HAP-1 (cell line): ENCODE measurements at regions not wholly inside any gene's neighbourhood (a gene's known extent, or its start where the extent isn't known, plus 50 kb on each side); places are given as distances from the start of the nearest gene placed in this dataset.

Experiments
- DNase-seq, 2 experiments: peaks; one replicate each; pipeline ENCODE4 v3.0.0-alpha.2; 2016 to 2020; ENCODE audit warnings: low spot score in 2 of 2
- H3K27me3 ChIP-seq: fragments of 250-450 bp; sonication (Bioruptor Pico); 2 replicates; pipeline ENCODE4 v1.5.1; 2020; ENCODE audit warnings: low read depth, mild to moderate bottlenecking, moderate library complexity
- H3K36me3 ChIP-seq: fragments of 250-450 bp; sonication (Bioruptor Pico); replicated peaks from 2 replicates; pipeline ENCODE4 v1.5.1; 2020; ENCODE audit warnings: mild to moderate bottlenecking
- H3K4me1 ChIP-seq: fragments of 250-450 bp; sonication (Bioruptor Pico); 2 replicates; pipeline ENCODE4 v1.5.1; 2020; ENCODE audit warnings: mild to moderate bottlenecking
- H3K4me3 ChIP-seq: fragments of 250-450 bp; sonication (Bioruptor Pico); 2 replicates; pipeline ENCODE4 v1.5.1; 2020; ENCODE audit warnings: mild to moderate bottlenecking, moderate library complexity
- H3K9me3 ChIP-seq: fragments of 250-450 bp; sonication (Bioruptor Pico); 2 replicates; pipeline ENCODE4 v1.5.1; 2020; ENCODE audit warnings: mild to moderate bottlenecking, moderate library complexity
- in situ Hi-C: fragments of 300-500 bp; cut with MboI; formaldehyde crosslinking; loops from 3 replicates; pipeline ENCODE4 v1.14.3; 2020; ENCODE audit warnings: low sequenced_read_pairs, inconsistent platforms, mixed read lengths

- no peaks in the 10 kb centered on the region for H3K9me3 ChIP-seq
- in situ Hi-C loops: no loop called here
Observed at GRCh38 chr20:52682237-52682636, 289.9 kb upstream of the TSHZ2 start.

GRCh38 chr20:52681288-52681687 lies 290.9 kb upstream of the TSHZ2 start:
- no peaks in the 10 kb centered on the region for H3K9me3 ChIP-seq
- H3K4me1 ChIP-seq: no peaks in the 10 kb centered on the region
- H3K4me3 ChIP-seq: no peak overlapping the region
- no peaks in the 10 kb centered on the region for H3K27me3 ChIP-seq
- no peak for DNase-seq
- in situ Hi-C loops: no loop called here
- no peaks in the 10 kb centered on the region for H3K36me3 ChIP-seq

More at GRCh38 chr20:52682237-52682636, 289.9 kb upstream of the TSHZ2 start:
- H3K4me1 ChIP-seq: no peaks in the 10 kb centered on the region
- DNase-seq: no peak
- H3K27me3 ChIP-seq: no peaks in the 10 kb centered on the region
- no peaks in the 10 kb centered on the region for H3K36me3 ChIP-seq
- H3K4me3 ChIP-seq: no peak overlapping the region

- in situ Hi-C loops: no loop called here
- no peaks in the 10 kb centered on the region for H3K27me3 ChIP-seq
- no peaks in the 10 kb centered on the region for H3K4me1 ChIP-seq
- no peaks in the 10 kb centered on the region for H3K36me3 ChIP-seq
- no peak for DNase-seq
- H3K4me3 ChIP-seq: no peak overlapping the region
- no peaks in the 10 kb centered on the region for H3K9me3 ChIP-seq
Observed at GRCh38 chr20:52677216-52677615, 294.9 kb upstream of the TSHZ2 start.

GRCh38 chr20:52676283-52676995 lies 295.7 kb upstream of the TSHZ2 start:
- in situ Hi-C loops: no loop called here
- Histone ChIP-seq H3K4me1 (no peaks in the 10 kb centered on the region), H3K36me3 (no peaks in the 10 kb centered on the region), H3K27me3 (no peaks in the 10 kb centered on the region), H3K4me3 (no peak overlapping the region), H3K9me3 (no peaks in the 10 kb centered on the region)
- no peak for DNase-seq

DNA sequence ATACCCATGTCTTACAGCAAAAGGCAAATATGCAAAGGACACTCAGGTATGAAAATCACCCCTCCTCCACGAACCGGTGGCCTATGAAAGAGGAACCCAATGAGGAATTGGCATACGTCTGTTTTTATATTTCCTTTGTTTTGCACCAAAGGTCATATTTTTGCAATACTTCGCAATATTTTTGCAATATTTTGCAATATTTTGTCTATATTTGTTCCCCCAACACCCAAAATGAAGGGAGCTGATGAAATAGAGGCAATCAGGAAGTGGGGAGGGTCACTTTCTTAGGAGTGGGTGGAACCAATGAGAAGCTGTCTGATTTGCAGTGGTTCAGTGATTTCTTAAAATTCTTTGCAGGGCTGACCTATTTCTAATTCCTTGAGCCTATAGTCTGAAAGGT lies 296.8 kb upstream of the TSHZ2 start:
- Histone ChIP-seq H3K4me1 (no peaks in the 10 kb centered on the region), H3K36me3 (no peaks in the 10 kb centered on the region), H3K9me3 (no peaks in the 10 kb centered on the region), H3K27me3 (no peaks in the 10 kb centered on the region), H3K4me3 (no peak overlapping the region)
- in situ Hi-C loops: no loop called here
- no peak for DNase-seq

DNA sequence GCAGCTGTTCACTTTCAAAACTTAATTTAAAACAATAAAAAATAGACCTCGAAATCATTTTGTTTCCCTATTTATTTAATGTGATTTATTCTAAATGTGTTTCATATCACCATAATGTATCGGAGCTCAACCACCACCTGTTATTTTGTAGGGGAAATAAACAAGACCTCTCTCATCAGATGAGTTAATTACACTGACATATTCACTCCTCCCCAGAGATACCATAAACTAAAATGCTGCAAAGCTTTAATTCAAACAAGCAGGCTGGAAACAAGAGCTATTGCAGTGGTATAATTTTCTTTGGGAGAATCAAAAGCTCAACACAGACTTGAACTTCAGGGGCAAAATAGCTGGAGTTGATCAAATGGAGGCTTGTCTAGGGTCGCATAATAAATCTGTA lies 303.5 kb upstream of the TSHZ2 start:
- no peaks in the 10 kb centered on the region for H3K4me1 ChIP-seq
- H3K9me3 ChIP-seq: no peaks in the 10 kb centered on the region
- H3K27me3 ChIP-seq: no peaks in the 10 kb centered on the region
- H3K4me3 ChIP-seq: no peak overlapping the region
- H3K36me3 ChIP-seq: no peaks in the 10 kb centered on the region
- DNase-seq: no peak
- in situ Hi-C loops: no loop called here

DNA sequence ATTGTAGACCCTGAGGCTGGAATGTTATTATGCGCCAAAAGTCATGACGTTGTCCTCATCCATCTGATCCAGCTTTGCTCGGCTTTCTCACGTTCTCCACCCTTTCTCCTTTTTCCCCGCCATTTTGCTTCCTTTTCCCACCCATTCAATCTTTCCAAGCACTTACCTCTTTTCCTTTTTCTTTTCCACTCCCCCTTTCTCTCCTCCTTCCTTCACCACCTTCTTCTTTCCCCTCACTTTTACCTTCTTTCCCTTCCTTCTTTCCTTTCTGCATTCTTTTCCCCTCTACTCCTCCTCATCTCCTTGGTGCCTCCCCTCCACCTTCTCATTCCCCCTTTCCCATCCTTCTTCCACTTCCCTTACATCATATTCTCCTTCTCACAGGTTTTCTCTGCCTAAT lies 304.8 kb upstream of the TSHZ2 start:
- Histone ChIP-seq H3K9me3 (no peaks in the 10 kb centered on the region), H3K27me3 (no peaks in the 10 kb centered on the region), H3K4me1 (no peaks in the 10 kb centered on the region), H3K4me3 (no peak overlapping the region), H3K36me3 (no peaks in the 10 kb centered on the region)
- in situ Hi-C loops: no loop called here
- no peak for DNase-seq

DNA sequence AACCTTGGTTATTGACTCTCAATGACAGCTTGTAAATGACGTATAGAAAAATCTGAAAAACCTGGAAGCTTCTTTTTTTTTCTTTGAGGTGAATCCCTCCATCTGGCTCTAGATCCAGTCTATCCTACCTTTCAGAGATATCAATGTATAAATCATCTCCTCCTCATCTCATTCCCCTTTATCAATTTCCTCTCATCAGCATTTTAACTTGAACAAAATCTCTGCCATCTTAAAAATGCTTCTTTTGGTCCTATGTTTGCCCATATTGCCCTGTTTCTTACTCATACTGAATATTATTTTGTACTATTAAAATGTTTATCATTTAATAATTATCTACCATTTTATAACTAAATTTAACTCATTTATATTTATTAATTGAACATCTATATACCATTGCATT lies 306.7 kb upstream of the TSHZ2 start:
- Histone ChIP-seq H3K4me1 (no peaks in the 10 kb centered on the region), H3K36me3 (no peaks in the 10 kb centered on the region), H3K9me3 (no peaks in the 10 kb centered on the region), H3K27me3 (no peaks in the 10 kb centered on the region), H3K4me3 (no peak overlapping the region)
- no peak for DNase-seq
- in situ Hi-C loops: no loop called here

DNA sequence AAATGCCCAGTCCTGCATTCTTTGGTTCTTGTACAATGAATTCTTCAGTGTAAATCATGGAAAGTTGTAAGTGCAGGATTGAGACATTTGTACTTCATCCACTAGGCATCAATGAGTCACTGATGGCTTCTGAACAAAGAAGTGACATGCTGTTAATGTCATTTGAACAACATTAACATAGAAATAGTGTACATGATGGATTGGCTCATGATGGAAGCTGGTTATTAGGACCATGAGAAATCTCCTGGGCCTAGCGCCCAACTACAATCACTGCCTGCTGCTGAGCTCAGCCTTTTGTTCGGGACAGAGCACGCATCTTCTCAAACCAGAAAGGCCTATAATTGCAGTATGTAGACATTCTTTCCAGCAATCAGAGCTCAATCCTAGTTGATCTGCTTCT lies 316.8 kb upstream of the TSHZ2 start:
- Histone ChIP-seq H3K36me3 (no peaks in the 10 kb centered on the region), H3K9me3 (no peaks in the 10 kb centered on the region), H3K4me3 (no peak overlapping the region), H3K4me1 (no peaks in the 10 kb centered on the region), H3K27me3 (no peaks in the 10 kb centered on the region)
- no peak for DNase-seq
- in situ Hi-C loops: no loop called here

DNA sequence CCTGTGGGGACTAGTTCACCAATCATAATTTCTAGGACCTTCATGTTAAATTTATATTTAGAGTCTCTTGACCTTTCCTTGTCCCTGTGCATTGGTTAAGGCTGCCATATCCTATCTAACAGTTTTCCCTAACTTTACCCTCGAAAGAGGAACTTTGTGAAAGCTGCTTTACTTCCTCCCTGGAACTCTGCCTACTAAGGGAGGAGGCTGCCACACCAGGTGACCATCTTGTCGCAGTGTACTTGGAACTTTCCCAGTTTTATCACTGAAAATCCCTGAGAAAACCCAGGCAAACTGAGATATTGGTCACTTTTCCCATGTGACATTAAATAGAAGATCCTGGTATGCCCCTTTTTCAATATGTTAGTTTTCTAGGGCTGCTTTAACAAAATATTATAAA lies 317.6 kb upstream of the TSHZ2 start:
- Histone ChIP-seq H3K36me3 (no peaks in the 10 kb centered on the region), H3K4me3 (no peak overlapping the region), H3K9me3 (no peaks in the 10 kb centered on the region), H3K27me3 (no peaks in the 10 kb centered on the region), H3K4me1 (no peaks in the 10 kb centered on the region)
- in situ Hi-C loops: no loop called here
- DNase-seq: no peak

DNA sequence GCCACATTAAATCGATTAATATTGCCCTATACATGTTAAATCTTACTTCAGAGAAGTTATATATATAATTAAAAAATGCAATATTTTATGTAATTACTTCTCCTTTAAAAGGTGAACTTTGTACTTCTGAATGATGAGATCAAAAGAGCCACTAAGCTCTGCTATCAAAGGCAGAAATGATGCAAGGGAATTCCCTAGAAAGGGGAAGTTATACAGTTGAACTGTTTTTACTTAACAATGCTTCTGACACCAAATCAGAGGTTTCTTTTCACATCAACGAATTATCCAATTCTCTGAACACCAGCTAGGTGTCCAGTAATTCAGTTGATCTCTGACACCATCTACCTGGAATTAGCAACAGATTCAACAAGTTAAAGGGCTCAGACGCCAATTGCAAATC lies 319.9 kb upstream of the TSHZ2 start:
- no peaks in the 10 kb centered on the region for H3K27me3 ChIP-seq
- no peaks in the 10 kb centered on the region for H3K9me3 ChIP-seq
- no peaks in the 10 kb centered on the region for H3K36me3 ChIP-seq
- in situ Hi-C loops: no loop called here
- DNase-seq: no peak
- H3K4me1 ChIP-seq: no peaks in the 10 kb centered on the region
- no peak overlapping the region for H3K4me3 ChIP-seq

DNA sequence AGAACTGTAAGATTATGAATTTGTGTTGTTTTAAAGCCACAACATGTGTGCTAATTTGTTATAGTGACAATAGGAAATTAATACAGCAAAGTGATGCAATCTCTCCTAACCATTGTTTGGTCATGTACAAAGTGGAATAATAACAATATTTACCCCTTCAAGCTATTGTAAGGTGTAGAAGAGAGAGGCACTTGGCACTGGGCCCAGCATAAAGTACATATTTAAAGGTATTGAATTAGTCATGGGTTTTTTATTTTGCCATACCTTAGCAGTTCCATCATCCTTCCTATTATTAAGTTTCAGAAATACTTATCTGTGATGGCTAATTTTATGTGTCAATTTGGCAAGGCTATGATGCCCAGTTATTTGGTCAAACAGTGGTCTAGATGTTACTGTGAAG lies 322.4 kb upstream of the TSHZ2 start:
- H3K9me3 ChIP-seq: no peaks in the 10 kb centered on the region
- in situ Hi-C loops: no loop called here
- DNase-seq: no peak

GRCh38 chr20:52645822-52646221 lies 326.3 kb upstream of the TSHZ2 start:
- no peaks in the 10 kb centered on the region for H3K36me3 ChIP-seq
- in situ Hi-C loops: no loop called here
- DNase-seq: no peak
- H3K4me3 ChIP-seq: no peak overlapping the region
- H3K4me1 ChIP-seq: no peaks in the 10 kb centered on the region
- H3K9me3 ChIP-seq: no peaks in the 10 kb centered on the region
- H3K27me3 ChIP-seq: no peaks in the 10 kb centered on the region

More for the DNA sequence above, 322.4 kb upstream of the TSHZ2 start:
- H3K27me3 ChIP-seq: no peaks in the 10 kb centered on the region
- no peaks in the 10 kb centered on the region for H3K4me1 ChIP-seq
- H3K4me3 ChIP-seq: no peak overlapping the region
- no peaks in the 10 kb centered on the region for H3K36me3 ChIP-seq

- DNase-seq: no peak
- no peak overlapping the region for H3K4me3 ChIP-seq
- in situ Hi-C loops: no loop called here
- H3K4me1 ChIP-seq: no peaks in the 10 kb centered on the region
- H3K27me3 ChIP-seq: no peaks in the 10 kb centered on the region
- no peaks in the 10 kb centered on the region for H3K9me3 ChIP-seq
- no peaks in the 10 kb centered on the region for H3K36me3 ChIP-seq
Observed at GRCh38 chr20:52643034-52643433, 329.1 kb upstream of the TSHZ2 start.

GRCh38 chr20:52637201-52637600 lies 335.0 kb upstream of the TSHZ2 start:
- in situ Hi-C loops: no loop called here
- Histone ChIP-seq H3K27me3 (no peaks in the 10 kb centered on the region), H3K4me1 (no peaks in the 10 kb centered on the region), H3K9me3 (no peaks in the 10 kb centered on the region), H3K36me3 (no peaks in the 10 kb centered on the region), H3K4me3 (no peak overlapping the region)
- DNase-seq: no peak
